Transverse colon (tissue), 4 donors: ENCODE measurements at regions not wholly inside any gene's neighbourhood (a gene's known extent, or its start where the extent isn't known, plus 50 kb on each side); places are given as distances from the start of the nearest gene placed in this dataset.

Experiments
- DNase-seq: peaks from one replicate; pipeline ENCODE4 v3.0.0-alpha.2; 2019
- H3K27ac ChIP-seq, 4 donors: fragments of 200-600 bp; sonication (generic); 2 replicates each; pipeline ENCODE4 v1.5.1; 2016 to 2018; ENCODE audit warnings: inconsistent platforms in 4 of 4
- H3K27me3 ChIP-seq: fragments of 200-600 bp; sonication (generic); 2 replicates; pipeline ENCODE4 v1.5.1; 2017; ENCODE audit warnings: inconsistent platforms
- H3K36me3 ChIP-seq, 4 donors: fragments of 200-600 bp; sonication (generic); 2 replicates each; pipeline ENCODE4 v1.5.1; 2017 to 2019; ENCODE audit warnings: inconsistent platforms in 4 of 4
- H3K4me1 ChIP-seq, 4 donors: fragments of 200-600 bp; sonication (generic); 2 replicates each; pipeline ENCODE4 v1.5.1; 2017 to 2020; ENCODE audit warnings: inconsistent platforms in 4 of 4
- H3K4me3 ChIP-seq, 4 donors: fragments of 200-600 bp; sonication (generic); 1 replicate in 1 of 4; 2 replicates in 3 of 4; pipeline versions ENCODE4 v1.5.1 to v1.6.1; 2017 to 2019; ENCODE audit warnings: inconsistent platforms in 4 of 4
- H3K9me3 ChIP-seq, 2 donors: fragments of 200-600 bp; sonication (generic); 2 replicates each; pipeline ENCODE4 v1.5.1; 2017 to 2019; ENCODE audit warnings: inconsistent platforms in 2 of 2
- EP300 ChIP-seq: sonication (generic); formaldehyde crosslinking; IDR thresholded peaks from one replicate; pipeline ENCODE4 v1.6.1; 2017; ENCODE audit warnings: antibody characterized with exemption, low read depth
- POLR2A ChIP-seq: fragments of 450-650 bp; IDR thresholded peaks from one replicate; pipeline ENCODE4 v1.6.1; 2016; ENCODE audit warnings: antibody characterized with exemption, mild to moderate bottlenecking, moderate library complexity
- POLR2AphosphoS5 ChIP-seq, 3 donors: sonication (generic); formaldehyde crosslinking; IDR thresholded peaks; one replicate each; pipeline ENCODE4 v1.6.1; 2016; ENCODE audit warnings: antibody characterized with exemption in 3 of 3
- WGBS, 2 donors: methylation state at CpG; one replicate each; pipeline ENCODE4 v1.1.5; 2018; ENCODE audit warnings: low coverage in 1 of 2; 5-methylcytosine and 5-hydroxymethylcytosine counted together
- in situ Hi-C, 4 donors: fragments of 200-750 bp; cut with MboI; loops; one replicate each; pipeline versions ENCODE4 v1.15.0 to v1.15.1; 2017; ENCODE audit warnings: low sequenced_read_pairs in 3 of 4, low pct_ligation_motif_present in 1 of 4, low pct_unique_long_range_greater_than_20kb in 1 of 4
- intact Hi-C: fragments of 100-400 bp; cut with DNase I; formaldehyde crosslinking; loops from one replicate; pipeline ENCODE4 v1.15.1; 2023; ENCODE audit warnings: low total_unique reads
- small RNA-seq, 4 donors: library from RNA; depleted of rRNA; stranded (forward); fragments of <200 nt; gene quantifications; one replicate each; pipeline ENCODE3, GENCODE V24; 2016
- TF ChIP-seq, protein P1 (sequence below), 5 experiments: fragments of 200-600 bp in 3 of 5; fragments of 450-650 bp in 2 of 5; sonication (generic) in 3 of 5; IDR thresholded peaks; 1 replicate in 2 of 5; 2 replicates in 3 of 5; pipeline ENCODE4 v1.5.1; 2016 to 2017; ENCODE audit warnings: antibody characterized with exemption in 5 of 5, inconsistent platforms in 3 of 5, mild to moderate bottlenecking in 2 of 5, moderate library complexity in 1 of 5

DNA sequence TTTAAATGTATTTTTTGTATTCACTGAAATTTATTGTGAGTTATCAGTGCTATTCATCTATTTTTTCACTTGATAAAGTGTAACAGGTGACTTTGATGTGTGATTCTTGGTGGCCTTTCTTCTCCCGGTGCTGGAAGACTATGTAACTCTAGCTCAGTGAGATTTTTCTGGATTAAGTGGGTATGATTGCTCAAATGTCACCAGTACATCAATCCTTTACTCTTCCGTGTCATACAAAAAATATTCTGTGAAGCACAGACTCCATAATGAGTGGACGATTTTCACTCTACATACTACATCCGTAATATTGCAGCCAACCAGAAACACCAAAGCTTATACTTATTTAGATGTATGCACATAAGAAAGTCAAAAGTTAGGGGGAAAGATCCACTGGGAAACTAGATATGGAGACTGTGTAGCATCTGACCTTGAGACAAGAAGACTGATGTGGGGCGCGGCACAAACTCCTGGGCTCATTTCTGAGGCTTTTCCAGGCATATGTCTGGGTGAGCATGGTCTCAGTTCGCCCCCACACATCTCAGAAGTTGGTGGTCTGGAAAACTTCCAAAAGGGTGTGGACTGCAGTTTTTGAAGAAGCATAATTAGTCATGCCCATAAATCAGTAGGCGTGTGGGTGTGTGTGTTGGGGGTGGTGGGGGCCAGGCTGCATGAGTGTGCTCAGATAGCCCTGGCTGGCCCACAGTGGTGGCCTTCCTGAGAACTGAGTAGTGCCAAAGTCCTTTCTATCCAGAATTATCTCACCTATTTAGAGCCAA is 53.9 kb upstream of the TENM3 start:
- no peaks in the 10 kb centered on the region for H3K4me1 ChIP-seq
- 69 to 88% methylated on average over 4 to 8 of the region's 8 CpGs for WGBS, 2 donors
- H3K4me3 ChIP-seq, result no peak overlapping the region
- no peak for DNase-seq
- H3K27me3 ChIP-seq, result no peaks in the 10 kb centered on the region
- TF ChIP-seq EP300 (no peak), POLR2A (no peak), POLR2AphosphoS5 (IDR thresholded peaks at IDR 0.05) (no peak)
- TF ChIP-seq, protein P1, sequence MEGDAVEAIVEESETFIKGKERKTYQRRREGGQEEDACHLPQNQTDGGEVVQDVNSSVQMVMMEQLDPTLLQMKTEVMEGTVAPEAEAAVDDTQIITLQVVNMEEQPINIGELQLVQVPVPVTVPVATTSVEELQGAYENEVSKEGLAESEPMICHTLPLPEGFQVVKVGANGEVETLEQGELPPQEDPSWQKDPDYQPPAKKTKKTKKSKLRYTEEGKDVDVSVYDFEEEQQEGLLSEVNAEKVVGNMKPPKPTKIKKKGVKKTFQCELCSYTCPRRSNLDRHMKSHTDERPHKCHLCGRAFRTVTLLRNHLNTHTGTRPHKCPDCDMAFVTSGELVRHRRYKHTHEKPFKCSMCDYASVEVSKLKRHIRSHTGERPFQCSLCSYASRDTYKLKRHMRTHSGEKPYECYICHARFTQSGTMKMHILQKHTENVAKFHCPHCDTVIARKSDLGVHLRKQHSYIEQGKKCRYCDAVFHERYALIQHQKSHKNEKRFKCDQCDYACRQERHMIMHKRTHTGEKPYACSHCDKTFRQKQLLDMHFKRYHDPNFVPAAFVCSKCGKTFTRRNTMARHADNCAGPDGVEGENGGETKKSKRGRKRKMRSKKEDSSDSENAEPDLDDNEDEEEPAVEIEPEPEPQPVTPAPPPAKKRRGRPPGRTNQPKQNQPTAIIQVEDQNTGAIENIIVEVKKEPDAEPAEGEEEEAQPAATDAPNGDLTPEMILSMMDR (IDR thresholded peaks at IDR 0.05), result no peak
- no peaks in the 10 kb centered on the region for H3K9me3 ChIP-seq
- no peak overlapping the region for H3K27ac ChIP-seq
- H3K36me3 ChIP-seq, result no peaks in the 10 kb centered on the region
- intact Hi-C loops, result no loop called here
- in situ Hi-C loops, result no loop called here

DNA sequence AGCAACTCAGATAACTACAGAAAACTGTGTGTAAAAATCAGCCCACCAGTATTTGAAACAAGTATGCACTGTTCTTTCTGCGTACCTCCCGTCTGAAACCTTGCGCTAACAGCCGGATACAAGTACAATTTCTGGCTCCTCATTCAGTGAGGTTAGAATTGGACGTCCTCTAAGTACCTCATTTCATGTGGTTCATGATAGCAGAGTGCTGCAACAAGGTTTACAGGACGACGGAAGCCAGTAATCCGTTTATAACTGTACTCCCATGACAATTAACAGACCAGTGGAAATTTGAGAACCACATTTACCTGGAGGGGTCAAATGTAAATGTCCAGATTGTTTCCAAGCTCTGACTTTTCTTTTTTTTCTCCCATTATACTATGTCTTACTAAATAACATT is 52.9 kb upstream of the TENM3 start:
- TF ChIP-seq EP300, result no peak
- no peak for TF ChIP-seq POLR2AphosphoS5 (IDR thresholded peaks at IDR 0.05)
- no peak for TF ChIP-seq POLR2A
- TF ChIP-seq, protein P1 (IDR thresholded peaks at IDR 0.05), result no peak
- no peaks in the 10 kb centered on the region for H3K4me1 ChIP-seq
- H3K36me3 ChIP-seq, result no peaks in the 10 kb centered on the region
- in situ Hi-C loops (no loop called here), intact Hi-C loops (no loop called here)
- no peaks in the 10 kb centered on the region for H3K9me3 ChIP-seq
- H3K27ac ChIP-seq, result no peak overlapping the region
- no peaks in the 10 kb centered on the region for H3K27me3 ChIP-seq
- no peak for DNase-seq
- H3K4me3 ChIP-seq, result no peak overlapping the region
- WGBS, 2 donors, result 68 to 89% methylated on average over 4 to 8 of the region's 8 CpGs

DNA sequence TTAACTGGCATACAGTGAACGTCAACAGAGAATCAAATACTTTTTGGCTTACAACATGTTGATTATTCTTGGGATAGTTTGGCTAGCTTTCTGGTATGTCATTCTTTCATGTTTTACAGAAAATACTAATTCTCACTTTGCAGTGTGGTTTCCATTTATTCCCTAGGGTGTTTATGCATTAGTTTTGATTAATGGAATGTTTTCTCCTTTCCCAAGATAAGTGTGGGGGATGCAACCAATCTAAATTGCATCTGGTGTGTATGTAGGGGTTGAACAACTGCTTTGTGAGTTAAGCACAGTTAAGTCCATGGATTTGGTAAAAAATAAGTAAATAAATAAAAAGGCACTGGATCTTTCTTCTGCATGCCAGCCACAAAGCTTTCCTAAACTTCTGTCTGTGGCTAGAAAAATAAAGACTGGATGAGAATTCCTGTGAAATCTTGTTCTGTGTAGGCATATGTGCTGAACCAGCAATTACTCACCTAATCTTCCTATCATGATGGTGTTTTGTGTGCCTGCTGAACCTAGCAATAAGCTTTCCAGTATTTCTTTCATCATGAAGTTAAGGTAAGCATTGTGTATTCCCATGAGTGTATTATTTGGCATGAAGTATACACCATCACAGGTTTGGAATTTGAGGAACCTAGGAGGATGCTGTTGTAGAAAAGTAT is 50.6 kb upstream of the TENM3 start:
- Histone ChIP-seq H3K27ac (no peak overlapping the region), H3K36me3 (no peaks in the 10 kb centered on the region), H3K9me3 (no peaks in the 10 kb centered on the region), H3K4me1 (no peaks in the 10 kb centered on the region), H3K27me3 (no peaks in the 10 kb centered on the region), H3K4me3 (no peak overlapping the region)
- in situ Hi-C loops, result no loop called here
- no peak for TF ChIP-seq POLR2A
- TF ChIP-seq POLR2AphosphoS5 (IDR thresholded peaks at IDR 0.05), result no peak
- TF ChIP-seq, protein P1 (IDR thresholded peaks at IDR 0.05), result no peak
- TF ChIP-seq EP300, result no peak
- WGBS, 2 donors, result 44 to 57% methylated on average over 1 of the region's 1 CpG
- intact Hi-C loops, result no loop called here
- no peak for DNase-seq

DNA sequence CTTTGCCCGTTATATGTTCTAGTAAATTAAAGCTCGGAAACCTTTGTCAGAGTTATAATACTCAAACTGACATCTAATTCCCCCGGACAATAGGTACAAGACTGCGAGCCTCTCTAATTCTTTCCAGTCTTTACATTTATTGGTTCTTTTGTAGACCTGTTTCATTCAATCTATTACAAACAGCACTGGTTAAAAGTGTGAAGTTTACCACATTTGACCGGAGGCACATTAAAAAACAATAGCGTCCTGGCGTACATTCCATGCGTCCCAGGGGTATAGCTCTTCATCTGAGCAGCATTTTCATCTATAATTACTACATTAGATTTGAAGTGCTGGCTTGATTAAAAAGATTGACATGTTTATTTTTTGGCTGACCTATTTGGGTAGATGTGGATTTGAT is 49.9 kb upstream of the TENM3 start:
- no peaks in the 10 kb centered on the region for H3K9me3 ChIP-seq
- WGBS, 2 donors, result 84 to 89% methylated on average over 8 of the region's 8 CpGs
- intact Hi-C loops, result no loop called here
- in situ Hi-C loops, result no loop called here
- no peaks in the 10 kb centered on the region for H3K36me3 ChIP-seq
- H3K27me3 ChIP-seq, result no peaks in the 10 kb centered on the region
- TF ChIP-seq POLR2AphosphoS5 (IDR thresholded peaks at IDR 0.05) (no peak), EP300 (no peak), POLR2A (no peak)
- TF ChIP-seq, protein P1 (IDR thresholded peaks at IDR 0.05), result no peak
- no peaks in the 10 kb centered on the region for H3K4me1 ChIP-seq
- H3K27ac ChIP-seq, result no peak overlapping the region
- no peak for DNase-seq
- no peak overlapping the region for H3K4me3 ChIP-seq

Small RNAs in the stretch of these regions (small RNA-seq; reads per million reads assigned to genes)
- gene AC018710.1 (0 reads per million in 4 donors), gene AC019235.1 (0 reads per million in 4 donors), gene MIR1305 (0 reads per million in 4 donors), gene RF00571 (0 reads per million in 4 donors), gene RN7SKP13 (0 reads per million in 4 donors), gene RNA5SP173 (0 to 0.28 (median 0.12) reads per million in 4 donors), gene RNU1-45P (0 reads per million in 4 donors)
